ENCODE measurements at regions not wholly inside any gene's neighbourhood (a gene's known extent, or its start where the extent isn't known, plus 50 kb on each side); places are given as distances from the start of the nearest gene placed in this dataset.

- Histone ChIP-seq H3K4me3 (replicated peaks; ENCODE audit: insufficient read depth, low read length) (no peak overlapping the region), H3K27me3 (ENCODE audit: insufficient read depth, poor library complexity, severe bottlenecking) (no peaks in the 10 kb centered on the region), H3K27ac (replicated peaks) (peak overlapping the region; percentile 79)
- TF ChIP-seq GABPA (IDR thresholded peaks at IDR 0.05; ENCODE audit: low read depth), result no peak
- no peak for TF ChIP-seq CTCF (IDR thresholded peaks at IDR 0.05; ENCODE audit: insufficient read depth, low read length)
- TF ChIP-seq SPI1 (IDR thresholded peaks at IDR 0.05; ENCODE audit: borderline replicate concordance, low read depth), result no peak
- TF ChIP-seq REST (IDR thresholded peaks at IDR 0.05; ENCODE audit: insufficient replicate concordance, low read depth), result no peak
- TF ChIP-seq POLR2AphosphoS5 (IDR thresholded peaks at IDR 0.05; ENCODE audit: low read depth), result no peak
- peak in 1 of 2 experiments; percentile 25 for DNase-seq (ENCODE audit: low read depth in 1 of 2, low spot score in 1 of 2)
Observed at GRCh38 chr13:48158290-48158689, 63.4 kb upstream of the MED4 start.

- Histone ChIP-seq H3K4me3 (replicated peaks; ENCODE audit: insufficient read depth, low read length) (no peak overlapping the region), H3K27ac (replicated peaks) (peak overlapping the region; percentile 51), H3K27me3 (ENCODE audit: insufficient read depth, poor library complexity, severe bottlenecking) (no peaks in the 10 kb centered on the region)
- DNase-seq (ENCODE audit: low read depth in 1 of 2, low spot score in 1 of 2), result no peak
- TF ChIP-seq GABPA (IDR thresholded peaks at IDR 0.05; ENCODE audit: low read depth), result no peak
- no peak for TF ChIP-seq POLR2AphosphoS5 (IDR thresholded peaks at IDR 0.05; ENCODE audit: low read depth)
- no peak for TF ChIP-seq SPI1 (IDR thresholded peaks at IDR 0.05; ENCODE audit: borderline replicate concordance, low read depth)
- no peak for TF ChIP-seq REST (IDR thresholded peaks at IDR 0.05; ENCODE audit: insufficient replicate concordance, low read depth)
- no peak for TF ChIP-seq CTCF (IDR thresholded peaks at IDR 0.05; ENCODE audit: insufficient read depth, low read length)
Observed at GRCh38 chr13:48156466-48156865, 61.6 kb upstream of the MED4 start.

GRCh38 chr13:48155848-48156247 is 60.9 kb upstream of the MED4 start:
- DNase-seq (ENCODE audit: low read depth in 1 of 2, low spot score in 1 of 2), result peak; percentile 59 to 76
- TF ChIP-seq SPI1 (IDR thresholded peaks at IDR 0.05; ENCODE audit: borderline replicate concordance, low read depth), result no peak
- TF ChIP-seq POLR2AphosphoS5 (IDR thresholded peaks at IDR 0.05; ENCODE audit: low read depth), result peak; percentile 28; the same call in 1 of the 2 replicates
- Histone ChIP-seq H3K4me3 (replicated peaks; ENCODE audit: insufficient read depth, low read length) (no peak overlapping the region), H3K27me3 (ENCODE audit: insufficient read depth, poor library complexity, severe bottlenecking) (no peaks in the 10 kb centered on the region), H3K27ac (replicated peaks) (peak overlapping the region; percentile 51)

GRCh38 chr13:48154671-48155070 is 59.8 kb upstream of the MED4 start:
- TF ChIP-seq REST (IDR thresholded peaks at IDR 0.05; ENCODE audit: insufficient replicate concordance, low read depth) (no peak), CTCF (IDR thresholded peaks at IDR 0.05; ENCODE audit: insufficient read depth, low read length) (no peak), POLR2AphosphoS5 (IDR thresholded peaks at IDR 0.05; ENCODE audit: low read depth) (no peak), GABPA (IDR thresholded peaks at IDR 0.05; ENCODE audit: low read depth) (no peak), SPI1 (IDR thresholded peaks at IDR 0.05; ENCODE audit: borderline replicate concordance, low read depth) (no peak)
- DNase-seq (ENCODE audit: low read depth in 1 of 2, low spot score in 1 of 2), result no peak
- H3K4me3 ChIP-seq (replicated peaks; ENCODE audit: insufficient read depth, low read length), result no peak overlapping the region
- no peaks in the 10 kb centered on the region for H3K27me3 ChIP-seq (ENCODE audit: insufficient read depth, poor library complexity, severe bottlenecking)
- peak overlapping the region; percentile 1; the same call in 1 of the 2 replicates for H3K27ac ChIP-seq (replicated peaks)
